ENCODE measurements at regions not wholly inside any gene's neighbourhood (a gene's known extent, or its start where the extent isn't known, plus 50 kb on each side); places are given as distances from the start of the nearest gene placed in this dataset.

- TF ChIP-seq CTCF (optimal IDR thresholded peaks at IDR 0.05 in 1 of 3, IDR thresholded peaks at IDR 0.05 in 1 of 3, conservative IDR thresholded peaks at IDR 0.05 in 1 of 3; ENCODE audit: extremely low read depth in 1 of 3, insufficient read depth in 2 of 3, low read length in 3 of 3) (no peak), EZH2 (IDR thresholded peaks at IDR 0.05; ENCODE audit: low read length) (no peak)
Measured at GRCh38 chr3:153944084-153944483, 177.1 kb upstream of the ARHGEF26 start.
